HEK293T (cell line): ENCODE measurements at regions not wholly inside any gene's neighbourhood (a gene's known extent, or its start where the extent isn't known, plus 50 kb on each side); places are given as distances from the start of the nearest gene placed in this dataset.

Experiments
- BHLHE40 ChIP-seq: fragments of 450-650 bp; IDR thresholded peaks from 2 replicates; pipeline ENCODE4 v1.6.1; 2016; ENCODE audit warnings: mild to moderate bottlenecking, moderate library complexity, borderline replicate concordance
- FOXK2 ChIP-seq: fragments of 450-650 bp; IDR thresholded peaks from 2 replicates; pipeline ENCODE4 v1.6.1; 2016; ENCODE audit warnings: mild to moderate bottlenecking
- HDGF ChIP-seq: fragments of 450-650 bp; IDR thresholded peaks from 2 replicates; pipeline ENCODE4 v1.6.1; 2017; ENCODE audit warnings: antibody characterized with exemption, borderline replicate concordance
- L3MBTL2 ChIP-seq: fragments of 450-650 bp; conservative IDR thresholded peaks from 2 replicates; pipeline ENCODE4 v1.6.1; 2016; ENCODE audit warnings: mild to moderate bottlenecking
- LEF1 ChIP-seq: fragments of 450-650 bp; IDR thresholded peaks from 2 replicates; pipeline ENCODE4 v1.6.1; 2017; ENCODE audit warnings: mild to moderate bottlenecking, borderline replicate concordance
- NFRKB ChIP-seq: fragments of 450-650 bp; IDR thresholded peaks from 2 replicates; pipeline ENCODE4 v1.6.1; 2016; ENCODE audit warnings: mild to moderate bottlenecking, moderate library complexity
- PKNOX1 ChIP-seq: fragments of 450-650 bp; IDR thresholded peaks from 2 replicates; pipeline ENCODE4 v1.6.1; 2016
- SP1 ChIP-seq: fragments of 450-650 bp; IDR thresholded peaks from 2 replicates; pipeline ENCODE4 v1.6.1; 2017
- SUZ12 ChIP-seq: fragments of 450-650 bp; IDR thresholded peaks from 2 replicates; pipeline ENCODE4 v1.6.1; 2016; ENCODE audit warnings: mild to moderate bottlenecking

DNA sequence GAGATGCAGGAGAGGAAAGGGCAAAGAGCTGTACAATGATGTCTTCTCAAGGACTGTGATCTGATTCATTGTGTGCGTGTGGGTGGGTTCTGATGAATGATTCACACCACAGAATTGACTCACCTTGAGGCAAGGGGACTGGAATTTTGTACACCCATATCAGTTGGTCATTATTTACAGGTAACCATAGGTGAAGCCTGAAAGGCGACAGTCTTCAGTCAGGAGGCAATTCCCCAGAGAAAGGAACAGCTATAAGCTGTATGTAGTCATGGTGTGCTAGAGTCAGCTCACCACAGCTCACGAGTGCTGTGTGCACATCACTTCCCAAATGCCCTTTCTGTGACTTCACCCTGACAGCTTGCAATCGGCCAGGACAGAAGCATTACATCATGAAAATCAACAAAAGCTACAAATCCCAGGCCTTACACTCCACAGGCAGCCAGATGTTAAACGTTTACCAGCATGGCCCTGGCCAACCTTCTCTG lies 87.6 kb upstream of the RPS23 start:
- TF ChIP-seq SP1: no peak
- TF ChIP-seq LEF1: no peak
- no peak for TF ChIP-seq FOXK2
- no peak for TF ChIP-seq SUZ12
- TF ChIP-seq PKNOX1: no peak
- TF ChIP-seq L3MBTL2: no peak
- no peak for TF ChIP-seq HDGF
- TF ChIP-seq BHLHE40: no peak
- no peak for TF ChIP-seq NFRKB
